H1 (cell line): ENCODE measurements at regions not wholly inside any gene's neighbourhood (a gene's known extent, or its start where the extent isn't known, plus 50 kb on each side); places are given as distances from the start of the nearest gene placed in this dataset.

Experiments
- CTCF ChIA-PET: fragments of 300-600 bp; sonication (Branson Sonifier 250); formaldehyde crosslinking; loops from one replicate; lab custom pipeline; 2021; ENCODE audit not compliant: partially characterized antibody; lab: Charles Lee
- POLR2A ChIA-PET: fragments of 300-600 bp; sonication (Branson Sonifier 250); formaldehyde crosslinking; loops from one replicate; lab custom pipeline; 2021; ENCODE audit warnings: inconsistent platforms; ENCODE audit not compliant: partially characterized antibody; lab: Charles Lee
- DNase-seq, 2 experiments: peaks; one replicate each; pipeline versions ENCODE4 v3.0.0 to v3.0.0-alpha.2; 2010 to 2022; ENCODE audit warnings: low spot score in 2 of 2, low read depth in 1 of 2, mixed read lengths in 1 of 2
- FAIRE-seq: peaks from 2 replicates; lab custom pipeline; 2011; peaks lifted over from hg19 to GRCh38; lab: Jason Lieb, UNC
- H2AFZ ChIP-seq: 2 replicates; pipeline ENCODE4 v1.8.1; 2012; ENCODE audit warnings: low read length, inconsistent platforms
- H2AK5ac ChIP-seq: 2 replicates; pipeline ENCODE4 v1.6.1; 2013; ENCODE audit warnings: low read depth, low read length
- H2BK120ac ChIP-seq: replicated peaks from 2 replicates; pipeline ENCODE3; 2013; ENCODE audit warnings: low read depth, low read length, inconsistent platforms
- H2BK12ac ChIP-seq: 2 replicates; pipeline ENCODE4 v1.6.1; 2013; ENCODE audit warnings: low read depth, low read length
- H2BK15ac ChIP-seq: 2 replicates; pipeline ENCODE4 v1.6.1; 2013; ENCODE audit warnings: low read length
- H2BK20ac ChIP-seq: 2 replicates; pipeline ENCODE4 v1.6.1; 2013; ENCODE audit warnings: low read length
- H2BK5ac ChIP-seq: 2 replicates; pipeline ENCODE4 v1.6.1; 2013; ENCODE audit warnings: low read depth, low read length
- H3K14ac ChIP-seq: 2 replicates; pipeline ENCODE4 v1.6.1; 2013; ENCODE audit warnings: inconsistent platforms; ENCODE audit not compliant: insufficient read length
- H3K18ac ChIP-seq: 2 replicates; pipeline ENCODE4 v1.6.1; 2013; ENCODE audit warnings: low read length; ENCODE audit errors: extremely low read depth
- H3K23ac ChIP-seq: 2 replicates; pipeline ENCODE4 v1.6.1; 2013; ENCODE audit warnings: inconsistent platforms; ENCODE audit not compliant: insufficient read length
- H3K23me2 ChIP-seq: 2 replicates; pipeline ENCODE4 v1.6.1; 2013; ENCODE audit warnings: low read depth, low read length
- H3K27ac ChIP-seq: 2 replicates; pipeline ENCODE4 v1.6.1; 2011; ENCODE audit warnings: low read depth, low read length, inconsistent platforms
- H3K27me3 ChIP-seq, 4 experiments: replicated peaks in 1 of 4; 1 replicate in 1 of 4; 2 replicates in 3 of 4; pipeline versions ENCODE4 v1.6.1 to v1.8.1; 2011 to 2013; ENCODE audit warnings: low read length in 3 of 4, mild to moderate bottlenecking in 3 of 4, inconsistent platforms in 2 of 4, mixed read lengths in 2 of 4, moderate library complexity in 1 of 4; ENCODE audit not compliant: control insufficient read depth in 3 of 4, insufficient read depth in 3 of 4; ENCODE audit errors: extremely low read depth in 1 of 4
- H3K36me3 ChIP-seq, 4 experiments: 2 replicates each; pipeline versions ENCODE4 v1.6.1 to v1.8.1; 2011 to 2013; ENCODE audit warnings: mild to moderate bottlenecking in 4 of 4, low read length in 3 of 4, moderate library complexity in 2 of 4, control low read depth in 1 of 4, inconsistent platforms in 1 of 4; ENCODE audit not compliant: insufficient read depth in 4 of 4, control insufficient read depth in 2 of 4
- H3K4ac ChIP-seq: replicated peaks from 2 replicates; pipeline ENCODE3; 2013; ENCODE audit warnings: low read length, low read depth, mixed read lengths, inconsistent platforms; ENCODE audit not compliant: insufficient read length
- H3K4me1 ChIP-seq, 4 experiments: replicated peaks in 1 of 4; 1 replicate in 1 of 4; 2 replicates in 3 of 4; pipeline versions ENCODE4 v1.6.1 to v1.8.1; 2011 to 2013; ENCODE audit warnings: low read length in 3 of 4, inconsistent platforms in 2 of 4, mixed read lengths in 1 of 4; ENCODE audit not compliant: insufficient read depth in 4 of 4, control insufficient read depth in 3 of 4
- H3K4me2 ChIP-seq, 2 experiments: 2 replicates each; pipeline versions ENCODE4 v1.6.1 to v1.8.1; 2011 to 2013; ENCODE audit warnings: low read depth in 2 of 2, low read length in 2 of 2, control low read depth in 1 of 2, inconsistent platforms in 1 of 2, mild to moderate bottlenecking in 1 of 2; ENCODE audit not compliant: insufficient read depth in 1 of 2
- H3K4me3 ChIP-seq, 4 experiments: fragments of 200-600, 300-600 bp in 1 of 4; sonication (generic), shearing (Covaris generic), sonication (Bioruptor Twin) in 1 of 4; 2 replicates each; pipeline versions ENCODE4 v1.5.1 to v1.8.1; 2011 to 2016; ENCODE audit warnings: low read length in 4 of 4, low read depth in 3 of 4, control low read depth in 2 of 4, inconsistent platforms in 2 of 4, mild to moderate bottlenecking in 2 of 4, mixed read lengths in 1 of 4, moderate library complexity in 1 of 4; ENCODE audit not compliant: insufficient read depth in 2 of 4; ENCODE audit errors: extremely low read depth in 1 of 4
- H3K56ac ChIP-seq: replicated peaks from 2 replicates; pipeline ENCODE3; 2013; ENCODE audit warnings: low read depth, mild to moderate bottlenecking, mixed read lengths, low read length, inconsistent platforms; ENCODE audit not compliant: insufficient read length
- H3K79me1 ChIP-seq: 2 replicates; pipeline ENCODE4 v1.6.1; 2013; ENCODE audit warnings: low read depth, low read length, control low read depth
- H3K79me2 ChIP-seq, 2 experiments: 2 replicates each; pipeline versions ENCODE4 v1.6.1 to v1.8.1; 2012 to 2013; ENCODE audit warnings: low read length in 2 of 2, mild to moderate bottlenecking in 2 of 2, inconsistent platforms in 1 of 2; ENCODE audit not compliant: insufficient read depth in 2 of 2, control insufficient read depth in 1 of 2
- H3K9ac ChIP-seq, 4 experiments: replicated peaks in 1 of 4; 1 replicate in 1 of 4; 2 replicates in 3 of 4; pipeline versions ENCODE4 v1.6.1 to v1.8.1; 2011 to 2013; ENCODE audit warnings: low read depth in 3 of 4, low read length in 3 of 4, control low read depth in 2 of 4, mild to moderate bottlenecking in 2 of 4, moderate library complexity in 2 of 4, inconsistent platforms in 1 of 4; ENCODE audit errors: extremely low read depth in 1 of 4
- H3K9me3 ChIP-seq, 2 experiments: 2 replicates each; pipeline versions ENCODE4 v1.6.1 to v1.8.1; 2012 to 2013; ENCODE audit warnings: mild to moderate bottlenecking in 2 of 2, moderate library complexity in 2 of 2, control low read depth in 1 of 2, inconsistent platforms in 1 of 2, low read depth in 1 of 2, low read length in 1 of 2, mixed read lengths in 1 of 2; ENCODE audit not compliant: insufficient read depth in 2 of 2
- H4K20me1 ChIP-seq, 2 experiments: replicated peaks in 1 of 2; 2 replicates each; pipeline versions ENCODE3 to v1.8.1; 2011 to 2013; ENCODE audit warnings: inconsistent platforms in 2 of 2, low read length in 2 of 2, mild to moderate bottlenecking in 1 of 2; ENCODE audit not compliant: insufficient read depth in 2 of 2, control insufficient read depth in 1 of 2
- H4K5ac ChIP-seq: 2 replicates; pipeline ENCODE4 v1.6.1; 2013; ENCODE audit warnings: low read length, low read depth, mixed read lengths, inconsistent platforms; ENCODE audit not compliant: insufficient read length
- H4K8ac ChIP-seq: 2 replicates; pipeline ENCODE4 v1.8.0; 2013; ENCODE audit warnings: mild to moderate bottlenecking, moderate library complexity, low read length, inconsistent platforms; ENCODE audit not compliant: insufficient read depth; ENCODE audit errors: extremely low read depth
- H4K91ac ChIP-seq: replicated peaks from 2 replicates; pipeline ENCODE3; 2013; ENCODE audit warnings: low read length, mixed read lengths, inconsistent platforms; ENCODE audit not compliant: insufficient read length
- BCL11A ChIP-seq, 2 experiments: IDR thresholded peaks; one replicate each; pipeline ENCODE4 v1.6.1; 2011; ENCODE audit warnings: low read depth in 2 of 2, low read length in 2 of 2, mild to moderate bottlenecking in 2 of 2
- CEBPB ChIP-seq: IDR thresholded peaks from 2 replicates; pipeline ENCODE4 v1.6.1; 2012; ENCODE audit warnings: low read depth, low read length
- CREB1 ChIP-seq: IDR thresholded peaks from 2 replicates; pipeline ENCODE4 v1.6.1; 2012; ENCODE audit warnings: inconsistent platforms
- CTBP2 ChIP-seq: IDR thresholded peaks from 2 replicates; pipeline ENCODE4 v1.7.0; 2011; ENCODE audit warnings: borderline replicate concordance, mild to moderate bottlenecking, moderate library complexity, mixed read lengths, low read length; ENCODE audit not compliant: insufficient read depth, insufficient read length
- EGR1 ChIP-seq: IDR thresholded peaks from 2 replicates; pipeline ENCODE4 v1.6.1; 2011; ENCODE audit warnings: low read depth, low read length, borderline replicate concordance
- KDM1A ChIP-seq: fragments of 200-600, 300-600 bp; sonication (generic); IDR thresholded peaks from 2 replicates; pipeline ENCODE4 v1.7.1; 2016; ENCODE audit warnings: mild to moderate bottlenecking, low read length, borderline replicate concordance
- MAX ChIP-seq: IDR thresholded peaks from 2 replicates; pipeline ENCODE4 v1.6.1; 2012; ENCODE audit warnings: inconsistent platforms
- PHF8 ChIP-seq: fragments of 200-600 bp; sonication (generic); conservative IDR thresholded peaks from 2 replicates; pipeline ENCODE4 v1.7.1; 2012; ENCODE audit warnings: low read depth, mild to moderate bottlenecking, inconsistent platforms, low read length, moderate library complexity
- SAP30 ChIP-seq: fragments of 300-600 bp; sonication (generic); IDR thresholded peaks from 2 replicates; pipeline ENCODE4 v1.7.1; 2012; ENCODE audit warnings: low read length, moderate library complexity, mild to moderate bottlenecking, inconsistent platforms; ENCODE audit not compliant: insufficient read depth, insufficient replicate concordance
- SIN3A ChIP-seq, 2 experiments: IDR thresholded peaks in 1 of 2; conservative IDR thresholded peaks in 1 of 2; 2 replicates each; pipeline ENCODE4 v1.6.1; 2011 to 2012; ENCODE audit warnings: low read length in 2 of 2, improper control_type of control experiment in 1 of 2, low read depth in 1 of 2, mild to moderate bottlenecking in 1 of 2
- SRF ChIP-seq: IDR thresholded peaks from 2 replicates; pipeline ENCODE4 v1.6.1; 2011; ENCODE audit warnings: mild to moderate bottlenecking, low read depth, low read length, moderate library complexity
- TBP ChIP-seq: IDR thresholded peaks from 2 replicates; pipeline ENCODE4 v1.6.1; 2011; ENCODE audit warnings: low read depth, low read length, improper control_type of control experiment
- TEAD4 ChIP-seq: IDR thresholded peaks from 2 replicates; pipeline ENCODE4 v1.6.1; 2012; ENCODE audit warnings: low read depth, low read length, inconsistent platforms, mixed read lengths
- USF2 ChIP-seq: IDR thresholded peaks from 2 replicates; pipeline ENCODE4 v1.6.1; 2011; ENCODE audit warnings: low read length, improper control_type of control experiment
- WGBS, 2 experiments: shearing (Covaris generic) in 1 of 2; methylation state at CpG; one replicate each; pipeline versions ENCODE4 v1.1.6 to v1.1.7; 2013 to 2015; ENCODE audit warnings: low lambda C conversion rate in 2 of 2, mixed read lengths in 2 of 2, inconsistent platforms in 1 of 2, low coverage in 1 of 2, missing lambda C conversion rate in 1 of 2; ENCODE audit not compliant: insufficient replicate concordance in 2 of 2, insufficient coverage in 1 of 2, insufficient read length in 1 of 2; ENCODE audit errors: extremely low coverage in 1 of 2, missing lambda C conversion rate in 1 of 2; 5-methylcytosine and 5-hydroxymethylcytosine counted together

GRCh38 chr2:109712123-109712449, 82.0 kb upstream of the RGPD5 start:
- H3K79me1 ChIP-seq = no peaks in the 10 kb centered on the region
- no peak overlapping the region for H3K56ac ChIP-seq
- H2BK15ac ChIP-seq = no peak overlapping the region
- no peak overlapping the region for H3K4me3 ChIP-seq
- no peaks in the 10 kb centered on the region for H4K20me1 ChIP-seq
- H2AFZ ChIP-seq = no peak overlapping the region; the same call in 1 of the 2 replicates
- H3K4me1 ChIP-seq = no peaks in the 10 kb centered on the region
- H4K91ac ChIP-seq = no peak overlapping the region
- no peaks in the 10 kb centered on the region for H3K9me3 ChIP-seq
- WGBS, 2 experiments = 98% methylated on average over 2 of the region's 2 CpGs; no CpG with 5 or more reads in 1 of the 2 experiments
- H3K9ac ChIP-seq = no peak overlapping the region
- H3K23me2 ChIP-seq = no peaks in the 10 kb centered on the region
- H3K27ac ChIP-seq = no peak overlapping the region
- H3K4ac ChIP-seq = no peak overlapping the region
- no peak overlapping the region for H4K5ac ChIP-seq
- no peaks in the 10 kb centered on the region for H3K27me3 ChIP-seq
- H4K8ac ChIP-seq = no peak overlapping the region
- no peak overlapping the region for H3K23ac ChIP-seq
- FAIRE-seq (no peak), DNase-seq (no peak)
- H3K14ac ChIP-seq = no peak overlapping the region
- H3K18ac ChIP-seq = no peak overlapping the region
- H2BK20ac ChIP-seq = no peak overlapping the region
- H3K36me3 ChIP-seq = no peaks in the 10 kb centered on the region
- no peak overlapping the region for H3K4me2 ChIP-seq
- no peak overlapping the region for H2AK5ac ChIP-seq
- no peak overlapping the region for H2BK5ac ChIP-seq
- ChIA-PET CTCF (interaction anchor here (1.2 to 5.7 kb wide), 2 partner anchors 24 to 166 kb away, joined by 5 to 41 read pairs; no protein-coding TSS in a partner anchor), POLR2A (interaction anchor here (1.5 kb wide), 1 partner anchor 10 kb away, joined by 3 read pairs; no protein-coding TSS in a partner anchor)
- no peaks in the 10 kb centered on the region for H3K79me2 ChIP-seq
- H2BK12ac ChIP-seq = no peak overlapping the region
- no peak overlapping the region for H2BK120ac ChIP-seq
- TF ChIP-seq EGR1 (no peak), TEAD4 (no peak), KDM1A (no peak), CREB1 (no peak), PHF8 (no peak), CTBP2 (no peak), SRF (no peak), MAX (no peak), USF2 (no peak), CEBPB (no peak), BCL11A (IDR thresholded peaks at IDR 0.05; ENCODE audit: low read depth in 2 of 2, low read length in 2 of 2) (no peak), SAP30 (no peak), TBP (no peak), SIN3A (conservative IDR thresholded peaks at IDR 0.05 in 1 of 2, IDR thresholded peaks at IDR 0.05 in 1 of 2; ENCODE audit: low read depth in 1 of 2, low read length in 2 of 2) (no peak)
